C4-2B (cell line): ENCODE measurements at regions not wholly inside any gene's neighbourhood (a gene's known extent, or its start where the extent isn't known, plus 50 kb on each side); places are given as distances from the start of the nearest gene placed in this dataset.

ENCODE experiments used
- CTCF ChIP-seq: fragments of 450-650 bp; conservative IDR thresholded peaks from 2 replicates; pipeline ENCODE4 v1.5.1; 2017; ENCODE audit warnings: mild to moderate bottlenecking
- ZFX ChIP-seq: fragments of 450-650 bp; IDR thresholded peaks from 2 replicates; pipeline ENCODE4 v1.6.1; 2017

GRCh38 chrX:79515529-79515928 is 148.4 kb upstream of the ITM2A start:
- TF ChIP-seq CTCF (peak; percentile 22), ZFX (no peak)
